LNCAP (cell line): ENCODE measurements at regions not wholly inside any gene's neighbourhood (a gene's known extent, or its start where the extent isn't known, plus 50 kb on each side); places are given as distances from the start of the nearest gene placed in this dataset.

ENCODE experiments used
- TF ChIP-seq, protein P1 (sequence below): fragments of 450-650 bp; IDR thresholded peaks from 2 replicates; pipeline ENCODE4 v1.5.1; 2017; ENCODE audit warnings: mild to moderate bottlenecking

DNA sequence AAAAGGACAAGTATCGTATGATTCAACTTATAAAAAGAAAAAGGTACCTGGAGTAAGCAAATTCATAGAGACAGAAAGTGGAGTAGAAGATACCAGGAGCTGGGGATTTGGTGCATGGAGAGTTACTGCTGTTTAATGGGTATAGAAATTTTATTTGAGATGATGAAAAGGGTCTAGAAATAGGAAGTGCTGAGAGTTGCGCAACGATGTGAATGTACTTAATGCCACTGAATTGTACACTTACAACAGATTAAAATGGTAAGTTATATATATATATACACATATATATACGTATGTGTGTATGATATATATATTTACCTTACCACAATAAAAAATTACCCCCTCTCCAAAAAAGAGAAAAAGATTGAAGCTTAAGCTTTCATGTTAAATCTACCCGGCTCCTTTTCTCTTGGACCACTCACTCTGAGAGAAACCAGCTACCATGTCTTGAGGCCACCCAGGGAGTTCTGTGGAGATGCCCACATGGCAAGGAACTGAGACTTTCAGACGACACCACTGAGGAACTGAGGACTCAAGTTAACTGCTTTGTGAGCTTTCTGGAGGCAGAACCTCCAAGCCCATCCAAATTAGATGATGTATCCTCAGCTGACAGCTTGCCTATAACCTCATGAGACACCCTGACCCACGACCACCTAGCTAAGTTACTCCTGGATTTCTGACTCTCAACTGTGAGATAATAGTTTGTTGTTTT, 130.0 kb upstream of the BTG1 start:
- TF ChIP-seq, protein P1, sequence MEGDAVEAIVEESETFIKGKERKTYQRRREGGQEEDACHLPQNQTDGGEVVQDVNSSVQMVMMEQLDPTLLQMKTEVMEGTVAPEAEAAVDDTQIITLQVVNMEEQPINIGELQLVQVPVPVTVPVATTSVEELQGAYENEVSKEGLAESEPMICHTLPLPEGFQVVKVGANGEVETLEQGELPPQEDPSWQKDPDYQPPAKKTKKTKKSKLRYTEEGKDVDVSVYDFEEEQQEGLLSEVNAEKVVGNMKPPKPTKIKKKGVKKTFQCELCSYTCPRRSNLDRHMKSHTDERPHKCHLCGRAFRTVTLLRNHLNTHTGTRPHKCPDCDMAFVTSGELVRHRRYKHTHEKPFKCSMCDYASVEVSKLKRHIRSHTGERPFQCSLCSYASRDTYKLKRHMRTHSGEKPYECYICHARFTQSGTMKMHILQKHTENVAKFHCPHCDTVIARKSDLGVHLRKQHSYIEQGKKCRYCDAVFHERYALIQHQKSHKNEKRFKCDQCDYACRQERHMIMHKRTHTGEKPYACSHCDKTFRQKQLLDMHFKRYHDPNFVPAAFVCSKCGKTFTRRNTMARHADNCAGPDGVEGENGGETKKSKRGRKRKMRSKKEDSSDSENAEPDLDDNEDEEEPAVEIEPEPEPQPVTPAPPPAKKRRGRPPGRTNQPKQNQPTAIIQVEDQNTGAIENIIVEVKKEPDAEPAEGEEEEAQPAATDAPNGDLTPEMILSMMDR = no peak

DNA sequence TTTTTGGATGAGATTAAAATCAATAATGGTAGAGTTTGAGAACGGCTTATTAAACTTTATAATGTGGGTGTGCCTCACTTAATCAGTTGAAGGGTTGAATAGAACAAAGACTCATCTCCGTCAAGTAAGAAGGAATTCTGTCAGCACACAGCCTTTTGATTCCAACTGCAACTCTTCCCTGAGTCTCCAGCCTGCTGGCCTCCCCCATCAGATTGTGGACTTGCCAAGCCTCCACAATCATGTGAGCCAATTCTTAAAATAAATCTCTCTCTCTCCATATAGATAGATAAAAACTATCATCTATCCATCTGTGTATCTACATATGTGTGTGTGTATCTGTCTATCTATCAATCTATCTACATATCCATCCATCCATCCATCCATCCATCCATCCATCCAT, 127.4 kb upstream of the BTG1 start:
- TF ChIP-seq, protein P1 = no peak

DNA sequence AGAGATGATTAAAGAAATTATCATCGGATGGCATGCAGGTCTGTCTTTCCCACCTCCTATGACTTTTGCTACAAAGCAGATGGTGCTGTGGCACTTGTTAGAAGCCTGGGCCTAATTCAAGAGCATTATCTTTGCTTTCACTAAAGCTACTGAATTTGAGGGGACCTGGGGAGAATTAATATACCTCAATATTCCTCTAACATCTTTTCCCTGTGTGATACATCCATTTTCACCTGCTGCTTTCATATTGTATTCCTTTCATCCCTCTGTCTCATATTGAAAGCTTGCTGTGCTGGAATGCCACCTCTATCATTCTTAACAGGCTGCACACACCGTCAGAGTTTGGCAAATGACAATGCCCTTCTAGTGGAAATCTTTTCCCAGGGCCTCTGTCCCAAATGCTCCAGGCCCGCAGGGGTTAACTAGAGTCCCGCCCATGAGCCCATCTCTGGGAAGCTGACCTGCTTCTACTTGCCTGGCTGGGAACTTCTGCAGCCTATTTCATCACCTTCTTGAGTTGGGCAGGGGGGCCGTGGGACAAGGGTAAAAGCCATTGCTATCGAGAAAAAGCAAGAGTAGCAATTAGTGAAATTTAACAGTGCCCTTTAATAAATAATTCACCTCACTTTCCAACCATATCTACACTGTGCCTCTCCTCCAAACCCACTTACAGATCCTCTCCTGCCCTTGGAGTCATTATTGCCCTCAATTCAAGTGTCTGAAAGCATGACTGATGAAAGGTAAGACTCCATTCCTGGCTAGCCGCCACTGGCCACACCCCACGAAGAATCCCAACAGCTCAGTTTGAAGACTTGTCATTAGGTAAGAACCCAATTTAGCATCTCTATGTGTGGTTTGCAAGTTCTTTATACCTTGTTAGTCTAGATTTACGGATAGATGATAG, 126.7 kb upstream of the BTG1 start:
- TF ChIP-seq, protein P1 = no peak

DNA sequence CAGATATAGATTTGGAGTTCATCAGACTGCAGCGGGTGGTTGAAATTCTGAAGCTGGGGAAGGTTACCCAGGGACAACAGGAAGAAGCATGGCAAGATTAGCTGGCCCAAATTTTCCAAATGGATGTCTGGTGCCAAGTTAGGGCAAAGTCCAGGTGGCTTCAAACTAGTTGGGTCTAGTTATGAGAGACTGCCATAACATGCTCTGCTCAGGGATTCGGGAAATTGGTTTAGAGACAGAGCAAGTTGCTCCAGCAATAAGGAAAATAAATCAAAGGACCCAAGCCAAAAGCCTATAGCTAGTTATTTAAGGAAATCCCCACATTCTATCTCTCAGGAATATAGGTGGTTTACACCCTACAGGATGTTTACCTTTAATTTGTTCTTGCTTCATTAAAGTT, 125.7 kb upstream of the BTG1 start:
- TF ChIP-seq, protein P1 = no peak

DNA sequence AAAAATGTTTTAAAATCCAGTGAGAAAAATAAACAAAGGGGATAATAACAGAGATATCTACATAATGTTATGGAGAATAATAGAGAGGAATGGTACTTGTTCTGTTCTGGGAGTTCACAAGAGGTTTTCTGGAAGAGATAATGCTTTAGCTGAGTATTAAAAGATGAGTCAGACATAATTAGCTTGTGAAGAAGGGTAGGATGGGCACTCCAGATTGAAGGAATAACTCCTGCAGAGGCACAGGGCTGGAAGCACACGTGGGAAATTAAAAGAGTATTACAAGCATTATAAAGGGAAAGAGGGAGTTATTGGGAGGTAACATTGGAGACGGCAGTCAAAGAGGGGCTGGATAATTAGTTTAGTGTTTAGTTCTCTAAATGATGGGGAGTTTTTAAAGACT, 124.9 kb upstream of the BTG1 start:
- TF ChIP-seq, protein P1 = no peak

DNA sequence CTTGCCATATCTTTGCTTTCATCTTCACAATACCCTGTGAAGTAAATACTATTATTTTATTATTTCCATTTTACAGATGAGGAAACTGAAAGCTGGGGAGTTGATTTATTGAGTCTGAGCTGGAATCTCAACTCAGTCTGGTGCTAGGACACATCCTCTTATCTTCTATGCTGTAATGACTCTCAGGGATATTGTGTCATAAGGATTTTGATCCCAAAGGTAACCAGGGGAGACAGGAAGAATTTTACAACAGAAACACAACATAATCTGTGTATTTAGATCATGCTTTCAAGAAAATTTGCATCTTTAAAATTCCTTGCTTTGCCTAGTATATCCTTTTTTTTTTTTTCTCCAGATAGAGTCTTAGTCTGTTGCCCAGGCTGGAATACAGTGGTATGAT, 123.3 kb upstream of the BTG1 start:
- TF ChIP-seq, protein P1 = no peak

DNA sequence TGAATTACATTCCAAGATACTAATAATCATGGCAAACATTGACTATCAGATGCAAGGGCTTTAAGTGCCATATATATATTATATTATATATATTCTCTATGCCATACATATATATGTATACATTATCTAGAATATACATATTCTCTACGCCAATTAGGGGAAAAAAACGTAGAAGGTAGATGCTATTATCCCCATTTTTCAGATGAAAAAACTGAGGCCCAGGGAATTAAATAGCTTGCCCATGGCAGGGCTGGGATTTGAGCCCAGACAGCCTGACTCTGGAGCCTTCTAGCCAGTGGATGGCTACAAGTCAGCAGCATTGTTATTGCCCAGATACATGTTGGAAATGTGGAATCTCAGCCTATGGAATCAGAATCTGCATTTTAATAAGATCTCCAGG, 116.0 kb upstream of the BTG1 start:
- TF ChIP-seq, protein P1 = no peak
